ENCODE measurements at regions not wholly inside any gene's neighbourhood (a gene's known extent, or its start where the extent isn't known, plus 50 kb on each side); places are given as distances from the start of the nearest gene placed in this dataset.
"Not testable (repeated sequence)": the region's sequence is repeated elsewhere in the genome, so short reads cannot be mapped to it uniquely, and the experiment has no call there.

- no peak for DNase-seq
Observed at GRCh38 chr3:162353414-162353813, 856.8 kb downstream of the OTOL1 start.

GRCh38 chr3:162354356-162354755 lies 857.7 kb downstream of the OTOL1 start:
- DNase-seq, result no peak

- DNase-seq, result no peak
Observed at GRCh38 chr3:162365066-162365719, 868.6 kb downstream of the OTOL1 start.

- no peak for DNase-seq
Observed at GRCh38 chr3:162366166-162366766, 869.7 kb downstream of the OTOL1 start.

- DNase-seq, result no peak
Observed at GRCh38 chr3:162367429-162368260, 871.0 kb downstream of the OTOL1 start.

GRCh38 chr3:162368417-162368816 lies 871.8 kb downstream of the OTOL1 start:
- no peak for DNase-seq

GRCh38 chr3:162369306-162369705 lies 872.7 kb downstream of the OTOL1 start:
- no peak for DNase-seq

GRCh38 chr3:162370141-162370540 lies 873.5 kb downstream of the OTOL1 start:
- DNase-seq, result no peak

GRCh38 chr3:162376761-162377160 lies 880.2 kb downstream of the OTOL1 start:
- no peak for DNase-seq

GRCh38 chr3:162377608-162378007 lies 881.0 kb downstream of the OTOL1 start:
- no peak for DNase-seq

- no peak for DNase-seq
Observed at GRCh38 chr3:162385387-162385786, 888.8 kb downstream of the OTOL1 start.

GRCh38 chr3:162390891-162391290 lies 894.3 kb downstream of the OTOL1 start:
- DNase-seq, result no peak

GRCh38 chr3:162391301-162391700 lies 894.7 kb downstream of the OTOL1 start:
- DNase-seq, result no peak

GRCh38 chr3:162395496-162395895 lies 898.9 kb downstream of the OTOL1 start:
- DNase-seq, result no peak

GRCh38 chr3:162398554-162398953 lies 901.9 kb downstream of the OTOL1 start:
- DNase-seq, result no peak

GRCh38 chr3:162400697-162401096 lies 904.1 kb downstream of the OTOL1 start:
- no peak for DNase-seq

- not testable (repeated sequence) for DNase-seq
Observed at GRCh38 chr3:162411556-162411955, 914.9 kb downstream of the OTOL1 start.

GRCh38 chr3:162421721-162422120 lies 925.1 kb downstream of the OTOL1 start:
- no peak for DNase-seq

GRCh38 chr3:162428192-162428591 lies 931.6 kb downstream of the OTOL1 start:
- DNase-seq, result no peak

- DNase-seq, result no peak
Observed at GRCh38 chr3:162435750-162436149, 939.1 kb downstream of the OTOL1 start.

- DNase-seq, result no peak
Observed at GRCh38 chr3:162436826-162437225, 940.2 kb downstream of the OTOL1 start.

GRCh38 chr3:162437480-162437879 lies 940.9 kb downstream of the OTOL1 start:
- DNase-seq, result no peak

GRCh38 chr3:162441716-162442115 lies 945.1 kb downstream of the OTOL1 start:
- no peak for DNase-seq

GRCh38 chr3:162443376-162443775 lies 946.8 kb downstream of the OTOL1 start:
- no peak for DNase-seq

Measured in inflammatory macrophage treated with lipopolysaccharide for 4 hours (primary cell).